AG20443 (cell line): ENCODE measurements at regions not wholly inside any gene's neighbourhood (a gene's known extent, or its start where the extent isn't known, plus 50 kb on each side); places are given as distances from the start of the nearest gene placed in this dataset.

Experiments
- DNase-seq: peaks from one replicate; pipeline ENCODE4 v3.0.0; 2012; ENCODE audit warnings: low spot score, mixed read lengths

DNA sequence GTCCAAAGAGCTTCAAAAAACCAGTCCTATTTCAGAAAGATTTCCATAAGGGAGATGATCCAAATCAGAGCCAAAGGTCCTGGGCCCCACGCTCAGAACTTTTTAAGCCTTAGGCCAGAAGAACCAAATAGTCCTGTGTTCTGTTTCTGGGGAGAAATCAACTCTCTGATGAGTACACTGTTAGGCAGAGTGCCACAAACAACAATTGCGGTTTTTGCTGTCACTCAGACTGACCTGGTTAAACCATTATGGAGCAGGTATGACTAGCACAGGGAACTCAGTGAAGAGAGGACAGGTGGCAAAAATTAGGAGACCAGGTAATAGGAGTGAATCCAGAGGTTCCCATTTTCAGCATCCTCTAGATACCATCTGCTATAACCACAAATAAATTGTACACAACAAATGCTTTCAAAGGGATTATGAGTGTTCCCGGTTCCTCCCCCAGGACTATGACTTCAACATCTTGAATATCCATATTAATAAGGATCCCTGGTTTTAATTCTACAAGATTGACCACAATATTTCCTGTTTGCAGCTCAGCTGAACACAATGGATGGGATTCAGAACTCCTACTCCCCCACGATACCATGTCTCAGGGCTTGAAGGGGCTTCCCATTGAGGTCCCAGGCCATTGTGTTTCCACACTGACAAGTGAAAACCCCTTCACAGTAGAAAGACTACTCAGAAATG, 52.1 kb upstream of the FREM1 start:
- DNase-seq, result no peak

DNA sequence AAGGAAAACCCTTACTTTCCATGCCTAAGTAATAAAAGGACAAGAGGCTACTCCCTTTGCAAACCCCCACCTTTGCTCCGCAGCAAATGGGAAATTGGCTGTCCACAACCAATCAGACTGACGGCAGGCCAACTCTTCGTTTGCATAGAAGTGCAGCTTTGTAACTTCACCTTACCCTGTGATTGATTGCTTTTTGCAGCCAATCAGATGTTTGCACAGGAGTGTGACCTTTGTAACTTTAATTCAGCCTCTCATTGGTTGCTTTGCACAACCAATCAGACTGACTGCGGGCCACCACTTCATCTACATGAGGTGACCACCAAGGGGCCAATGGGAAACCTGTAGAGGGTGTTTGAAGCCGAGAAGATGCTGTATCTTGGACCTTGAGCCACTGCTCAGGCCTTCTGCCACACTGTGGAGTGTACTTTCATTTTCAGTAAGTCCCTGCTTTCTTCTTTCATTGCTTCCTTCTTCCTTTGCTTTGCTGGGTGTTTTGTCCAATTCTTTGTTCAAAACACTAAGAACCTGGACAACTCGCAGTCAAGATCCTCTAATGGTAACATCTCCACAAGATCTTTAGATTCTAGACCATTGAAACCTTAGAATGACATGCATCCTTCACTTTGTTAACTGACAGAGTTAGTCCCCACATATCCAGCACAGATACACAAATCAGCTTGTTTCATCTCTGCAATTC, 51.3 kb upstream of the FREM1 start:
- no peak for DNase-seq

DNA sequence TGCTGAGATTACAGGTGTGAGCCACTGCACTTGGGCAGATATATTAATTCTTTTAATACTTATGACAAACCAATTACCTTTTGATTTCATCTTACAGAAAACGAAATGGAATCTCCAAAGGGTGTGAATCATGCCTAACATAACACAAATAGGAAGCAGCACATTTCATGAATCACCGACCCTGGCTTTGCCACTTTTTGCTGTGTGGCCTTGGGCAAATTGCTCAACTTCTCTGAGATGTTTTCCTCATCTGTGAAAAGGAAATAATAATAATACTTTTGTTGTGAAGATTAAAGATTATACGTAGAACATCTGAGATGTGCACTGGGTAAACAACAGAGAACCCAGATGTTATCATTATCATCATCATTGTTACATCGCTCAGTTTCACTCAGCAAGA, 50.7 kb upstream of the FREM1 start:
- no peak for DNase-seq
